WTC11 (cell line): ENCODE measurements at regions not wholly inside any gene's neighbourhood (a gene's known extent, or its start where the extent isn't known, plus 50 kb on each side); places are given as distances from the start of the nearest gene placed in this dataset.

Experiments
- ATAC-seq: fragments of 200-7000 bp; cut with Tn5 transposase; 2 replicates; pipeline ENCODE4 v1.10.0; 2021; ENCODE audit warnings: mild to moderate bottlenecking, moderate library complexity
- CTCF ChIA-PET: fragments of 300-600 bp; sonication (Branson Sonifier 250); formaldehyde crosslinking; loops from one replicate; lab custom pipeline; 2021; ENCODE audit warnings: antibody characterized with exemption; lab: Charles Lee
- POLR2A ChIA-PET: fragments of 350-600 bp; sonication (Branson Sonifier 250); formaldehyde crosslinking; loops from one replicate; lab custom pipeline; 2021; ENCODE audit warnings: antibody characterized with exemption; lab: Charles Lee
- DNase-seq: peaks from one replicate; pipeline ENCODE4 v3.0.0; 2021; ENCODE audit warnings: low spot score
- H3K27ac Mint-ChIP-seq: 2 replicates; pipeline ENCODE4 v1.8.0; 2021; ENCODE audit warnings: mixed read lengths
- H3K27me3 Mint-ChIP-seq: 2 replicates; pipeline ENCODE4 v1.8.0; 2021; ENCODE audit warnings: low read depth, mild to moderate bottlenecking, moderate library complexity, mixed read lengths
- H3K36me3 Mint-ChIP-seq: 2 replicates; pipeline ENCODE4 v1.8.0; 2021; ENCODE audit warnings: mixed read lengths
- H3K4me1 Mint-ChIP-seq: 2 replicates; pipeline ENCODE4 v1.8.0; 2022; ENCODE audit warnings: mixed read lengths
- H3K4me3 Mint-ChIP-seq: 2 replicates; pipeline ENCODE4 v1.8.0; 2021; ENCODE audit warnings: mild to moderate bottlenecking, moderate library complexity, mixed read lengths
- H3K9me3 Mint-ChIP-seq: 2 replicates; pipeline ENCODE4 v1.8.0; 2021; ENCODE audit warnings: mixed read lengths
- ATF6 ChIP-seq: sonication (generic); formaldehyde crosslinking; IDR thresholded peaks from 2 replicates; pipeline ENCODE4 v1.8.1; 2023; ENCODE audit warnings: mild to moderate bottlenecking, missing genetic modification reagents
- ELF4 ChIP-seq: sonication (generic); formaldehyde crosslinking; IDR thresholded peaks from 2 replicates; pipeline ENCODE4 v1.8.1; 2022; ENCODE audit warnings: low read depth, mild to moderate bottlenecking, moderate library complexity, missing genetic modification reagents
- GABPB1 ChIP-seq: sonication (generic); formaldehyde crosslinking; IDR thresholded peaks from 2 replicates; pipeline ENCODE4 v1.8.1; 2023; ENCODE audit warnings: mild to moderate bottlenecking, missing genetic modification reagents
- HMGA2 ChIP-seq: fragments of 250-450 bp; sonication (Bioruptor Pico); IDR thresholded peaks from 2 replicates; pipeline ENCODE4 v1.4.0; 2021; ENCODE audit warnings: mild to moderate bottlenecking, moderate library complexity
- IRF2 ChIP-seq: sonication (generic); formaldehyde crosslinking; IDR thresholded peaks from 2 replicates; pipeline ENCODE4 v1.8.0; 2022; ENCODE audit warnings: low read depth, missing genetic modification reagents, borderline replicate concordance
- NFYB ChIP-seq: sonication (generic); formaldehyde crosslinking; conservative IDR thresholded peaks from 2 replicates; pipeline ENCODE4 v1.8.0; 2022; ENCODE audit warnings: low read depth, missing genetic modification reagents
- OVOL2 ChIP-seq: fragments of 250-450 bp; sonication (Bioruptor Pico); IDR thresholded peaks from 2 replicates; pipeline ENCODE4 v1.9.0; 2021; ENCODE audit warnings: mild to moderate bottlenecking, borderline replicate concordance
- RELA ChIP-seq: sonication (generic); formaldehyde crosslinking; IDR thresholded peaks from 2 replicates; pipeline ENCODE4 v1.8.1; 2022; ENCODE audit warnings: missing genetic modification reagents, mild to moderate bottlenecking, borderline replicate concordance
- SMAD3 ChIP-seq: sonication (generic); formaldehyde crosslinking; IDR thresholded peaks from 2 replicates; pipeline ENCODE4 v1.8.0; 2022; ENCODE audit warnings: missing genetic modification reagents, mild to moderate bottlenecking, borderline replicate concordance
- SMAD4 ChIP-seq: sonication (generic); formaldehyde crosslinking; IDR thresholded peaks from 2 replicates; pipeline ENCODE4 v1.8.0; 2022; ENCODE audit warnings: mild to moderate bottlenecking, missing genetic modification reagents
- SP1 ChIP-seq: sonication (generic); formaldehyde crosslinking; conservative IDR thresholded peaks from 2 replicates; pipeline ENCODE4 v1.8.1; 2022; ENCODE audit warnings: missing genetic modification reagents
- ZBTB43 ChIP-seq: sonication (generic); formaldehyde crosslinking; IDR thresholded peaks from 2 replicates; pipeline ENCODE4 v1.8.1; 2023; ENCODE audit warnings: mild to moderate bottlenecking, missing genetic modification reagents
- ZNF317 ChIP-seq: sonication (generic); formaldehyde crosslinking; IDR thresholded peaks from 2 replicates; pipeline ENCODE4 v1.8.1; 2023; ENCODE audit warnings: low read depth, mild to moderate bottlenecking, moderate library complexity, missing genetic modification reagents, borderline replicate concordance
- ZNF423 ChIP-seq: fragments of 250-450 bp; sonication (Bioruptor Pico); IDR thresholded peaks from 2 replicates; pipeline ENCODE4 v2.1.2; 2022; ENCODE audit warnings: mild to moderate bottlenecking, moderate library complexity
- ZNF425 ChIP-seq: fragments of 250-450 bp; sonication (Bioruptor Pico); conservative IDR thresholded peaks from 2 replicates; pipeline ENCODE4 v1.9.0; 2021; ENCODE audit warnings: mild to moderate bottlenecking
- TF ChIP-seq, protein P1 (sequence below): fragments of 250-450 bp; sonication (Bioruptor Pico); IDR thresholded peaks from 2 replicates; pipeline ENCODE4 v1.8.0; 2021; ENCODE audit warnings: mild to moderate bottlenecking

DNA sequence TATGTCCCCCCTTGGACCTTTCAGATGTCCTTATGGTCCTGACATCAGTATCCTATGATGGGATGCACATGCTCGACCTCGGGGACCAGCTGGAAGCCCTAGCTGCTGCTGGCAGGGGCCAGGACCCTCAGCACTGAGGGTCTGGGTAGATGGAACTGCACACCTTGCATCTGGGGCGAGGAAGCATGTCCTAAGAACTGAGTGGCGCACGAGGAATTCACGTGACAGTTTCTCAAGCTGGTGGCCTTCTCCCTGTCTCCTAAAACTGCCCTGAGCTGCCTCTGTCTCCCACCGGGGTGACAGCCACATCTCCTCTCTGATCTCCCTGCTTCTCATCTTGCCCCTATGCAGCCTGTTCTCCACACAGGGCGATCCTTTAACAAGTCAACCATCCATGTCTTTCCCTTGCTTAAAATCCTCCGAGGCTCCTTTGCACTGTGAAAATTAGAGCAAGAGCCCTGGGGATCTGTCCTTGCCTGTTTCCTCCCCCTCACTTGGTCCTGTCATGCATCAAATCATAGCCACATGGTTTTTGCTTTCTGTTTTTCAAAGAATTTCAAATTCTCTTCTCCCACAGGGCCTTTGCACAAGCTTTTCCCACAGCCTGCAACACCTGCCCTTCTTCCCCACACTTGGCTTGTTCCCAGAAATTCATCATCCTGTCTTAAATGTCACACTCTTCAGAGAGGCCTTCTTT is 107.7 kb downstream of the CDH26 start (continued):
- TF ChIP-seq, protein P1, sequence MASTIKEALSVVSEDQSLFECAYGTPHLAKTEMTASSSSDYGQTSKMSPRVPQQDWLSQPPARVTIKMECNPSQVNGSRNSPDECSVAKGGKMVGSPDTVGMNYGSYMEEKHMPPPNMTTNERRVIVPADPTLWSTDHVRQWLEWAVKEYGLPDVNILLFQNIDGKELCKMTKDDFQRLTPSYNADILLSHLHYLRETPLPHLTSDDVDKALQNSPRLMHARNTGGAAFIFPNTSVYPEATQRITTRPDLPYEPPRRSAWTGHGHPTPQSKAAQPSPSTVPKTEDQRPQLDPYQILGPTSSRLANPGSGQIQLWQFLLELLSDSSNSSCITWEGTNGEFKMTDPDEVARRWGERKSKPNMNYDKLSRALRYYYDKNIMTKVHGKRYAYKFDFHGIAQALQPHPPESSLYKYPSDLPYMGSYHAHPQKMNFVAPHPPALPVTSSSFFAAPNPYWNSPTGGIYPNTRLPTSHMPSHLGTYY (CRISPR knock-in tag) = no peak
- TF ChIP-seq ELF4 (CRISPR knock-in tag) (no peak), GABPB1 (CRISPR knock-in tag) (no peak)
- TF ChIP-seq, all 79 proteins: peak for 0

GRCh38 chr20:60066438-60066823 is 108.2 kb downstream of the CDH26 start:
- no peak overlapping the region for H3K27ac Mint-ChIP-seq
- H3K36me3 Mint-ChIP-seq = peaks cover 4% of the 10 kb centered on the region
- no peak for ATAC-seq
- ChIA-PET CTCF (no interaction called here), POLR2A (no interaction called here)
- H3K27me3 Mint-ChIP-seq = peaks cover 47% of the 10 kb centered on the region
- no peak for TF ChIP-seq ELF4 (CRISPR knock-in tag)
- no peak for DNase-seq
- H3K4me3 Mint-ChIP-seq = no peak overlapping the region
- H3K4me1 Mint-ChIP-seq = no peaks in the 10 kb centered on the region
- peaks cover 7% of the 10 kb centered on the region for H3K9me3 Mint-ChIP-seq

- ATAC-seq = no peak
- H3K4me1 Mint-ChIP-seq = no peaks in the 10 kb centered on the region
- CTCF ChIA-PET = no interaction called here
- H3K4me3 Mint-ChIP-seq = no peak overlapping the region
- TF ChIP-seq SP1 (CRISPR knock-in tag) (no peak), ZNF425 (CRISPR knock-in tag) (no peak), OVOL2 (CRISPR knock-in tag) (no peak), IRF2 (no peak), ZNF317 (no peak), NFYB (CRISPR knock-in tag) (no peak), SMAD4 (no peak), RELA (CRISPR knock-in tag) (no peak), ZNF423 (CRISPR knock-in tag) (no peak), HMGA2 (CRISPR knock-in tag) (no peak), ATF6 (CRISPR knock-in tag) (no peak), ZBTB43 (CRISPR knock-in tag) (no peak), SMAD3 (CRISPR knock-in tag) (no peak), ELF4 (CRISPR knock-in tag) (no peak)
- TF ChIP-seq, protein P1 (CRISPR knock-in tag) = no peak
- H3K9me3 Mint-ChIP-seq = peaks cover 25% of the 10 kb centered on the region
- H3K36me3 Mint-ChIP-seq = peaks cover 6% of the 10 kb centered on the region
- H3K27ac Mint-ChIP-seq = no peak overlapping the region
- DNase-seq = no peak
- peaks cover 54% of the 10 kb centered on the region for H3K27me3 Mint-ChIP-seq
- POLR2A ChIA-PET = no interaction called here
Observed at GRCh38 chr20:60068509-60068908, 110.3 kb downstream of the CDH26 start.
